ENCODE measurements at regions not wholly inside any gene's neighbourhood (a gene's known extent, or its start where the extent isn't known, plus 50 kb on each side); places are given as distances from the start of the nearest gene placed in this dataset.

- TF ChIP-seq, protein P1, sequence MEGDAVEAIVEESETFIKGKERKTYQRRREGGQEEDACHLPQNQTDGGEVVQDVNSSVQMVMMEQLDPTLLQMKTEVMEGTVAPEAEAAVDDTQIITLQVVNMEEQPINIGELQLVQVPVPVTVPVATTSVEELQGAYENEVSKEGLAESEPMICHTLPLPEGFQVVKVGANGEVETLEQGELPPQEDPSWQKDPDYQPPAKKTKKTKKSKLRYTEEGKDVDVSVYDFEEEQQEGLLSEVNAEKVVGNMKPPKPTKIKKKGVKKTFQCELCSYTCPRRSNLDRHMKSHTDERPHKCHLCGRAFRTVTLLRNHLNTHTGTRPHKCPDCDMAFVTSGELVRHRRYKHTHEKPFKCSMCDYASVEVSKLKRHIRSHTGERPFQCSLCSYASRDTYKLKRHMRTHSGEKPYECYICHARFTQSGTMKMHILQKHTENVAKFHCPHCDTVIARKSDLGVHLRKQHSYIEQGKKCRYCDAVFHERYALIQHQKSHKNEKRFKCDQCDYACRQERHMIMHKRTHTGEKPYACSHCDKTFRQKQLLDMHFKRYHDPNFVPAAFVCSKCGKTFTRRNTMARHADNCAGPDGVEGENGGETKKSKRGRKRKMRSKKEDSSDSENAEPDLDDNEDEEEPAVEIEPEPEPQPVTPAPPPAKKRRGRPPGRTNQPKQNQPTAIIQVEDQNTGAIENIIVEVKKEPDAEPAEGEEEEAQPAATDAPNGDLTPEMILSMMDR (IDR thresholded peaks at IDR 0.05; ENCODE audit: extremely low read depth, missing control alignments), result no peak
- DNase-seq (ENCODE audit: low spot score), result no peak
Observed at GRCh38 chr14:105837349-105838063, 311.1 kb downstream of the TMEM121 start.

- DNase-seq (ENCODE audit: low spot score), result no peak
- TF ChIP-seq, protein P1 (IDR thresholded peaks at IDR 0.05; ENCODE audit: extremely low read depth, missing control alignments), result no peak
Observed at GRCh38 chr14:105838107-105838506, 311.7 kb downstream of the TMEM121 start.

DNA sequence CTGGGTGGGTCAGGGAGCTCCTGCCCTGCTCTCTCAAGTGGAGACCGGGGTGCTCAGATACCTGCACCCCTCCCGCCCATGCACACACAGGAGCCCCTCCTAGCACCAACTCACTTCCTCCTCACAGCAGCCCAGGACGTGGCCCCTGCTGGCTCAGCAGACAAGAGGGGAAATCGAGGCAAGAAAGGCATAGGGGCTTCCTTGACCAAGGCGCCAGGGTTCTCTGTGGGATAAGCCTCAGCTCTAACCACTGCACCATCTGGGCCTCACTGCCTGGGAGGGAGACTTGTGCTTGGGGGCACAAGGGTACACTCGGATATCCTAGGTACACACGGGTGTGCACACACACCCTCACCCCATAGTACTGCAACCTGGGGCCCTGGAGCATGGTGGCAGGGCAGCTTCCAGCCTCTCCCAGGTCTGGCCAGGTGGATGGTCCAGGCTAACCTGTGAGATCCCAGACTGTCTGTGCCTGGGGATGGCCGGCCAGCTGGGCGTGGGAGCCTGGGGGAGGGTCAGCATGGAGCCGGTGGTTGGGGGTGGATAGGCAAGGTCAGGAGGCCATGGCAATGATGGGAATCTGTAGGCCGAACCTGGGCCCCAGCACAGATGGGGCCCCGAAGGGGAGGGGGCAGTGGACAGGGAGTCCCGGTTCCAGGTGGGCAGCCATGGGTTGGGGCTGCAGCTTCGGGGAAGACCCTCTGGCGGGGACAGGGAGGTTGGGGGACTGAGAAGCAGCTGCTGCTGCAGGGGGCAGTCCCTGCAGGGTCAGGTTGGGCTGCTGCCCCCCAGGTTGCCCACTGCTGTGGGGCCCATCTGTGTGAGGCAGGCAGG, 312.4 kb downstream of the TMEM121 start:
- TF ChIP-seq, protein P1 (IDR thresholded peaks at IDR 0.05; ENCODE audit: extremely low read depth, missing control alignments), result no peak
- no peak for DNase-seq (ENCODE audit: low spot score)

DNA sequence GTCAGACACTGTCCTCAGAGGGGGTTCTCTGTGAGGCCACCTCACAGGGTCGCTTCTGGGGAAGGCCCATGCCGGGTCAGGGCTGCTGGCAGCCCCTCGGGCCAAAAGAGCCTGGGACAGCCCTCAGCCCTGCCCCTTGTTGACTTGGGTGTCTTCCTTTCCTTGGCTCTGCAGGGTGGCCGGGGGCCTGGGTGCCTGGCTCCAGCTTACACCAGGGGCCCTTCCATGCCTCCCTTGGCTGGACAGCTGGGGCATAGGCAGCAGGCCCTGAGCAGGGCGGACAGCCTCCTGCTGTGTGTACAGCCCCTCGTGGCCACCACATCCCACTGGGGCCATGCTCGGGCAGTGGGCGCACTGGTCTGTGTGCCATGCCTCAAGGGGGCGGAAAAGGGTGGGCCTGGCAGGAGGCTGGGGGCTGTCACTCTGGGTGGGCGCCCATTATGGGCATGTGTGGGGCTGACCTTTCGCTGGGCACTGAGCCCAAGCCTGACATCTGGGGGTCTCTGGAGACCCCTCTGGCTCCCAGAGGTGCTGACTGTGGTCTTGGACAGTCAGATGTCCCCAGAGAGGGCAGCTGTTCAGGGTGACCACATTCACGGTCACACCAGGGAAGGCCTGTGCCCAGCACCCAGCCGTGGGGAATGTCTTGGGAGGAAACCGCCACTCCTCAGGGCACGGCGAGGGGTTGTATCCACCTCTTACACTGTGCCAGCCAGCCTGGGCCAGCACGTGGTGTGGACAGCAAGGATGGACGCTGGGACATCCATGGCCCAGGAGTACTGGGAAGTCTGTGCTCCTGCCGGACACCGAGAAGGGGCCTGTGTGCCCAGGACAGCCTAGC, 313.3 kb downstream of the TMEM121 start:
- TF ChIP-seq, protein P1 (IDR thresholded peaks at IDR 0.05; ENCODE audit: extremely low read depth, missing control alignments), result no peak
- no peak for DNase-seq (ENCODE audit: low spot score)

DNA sequence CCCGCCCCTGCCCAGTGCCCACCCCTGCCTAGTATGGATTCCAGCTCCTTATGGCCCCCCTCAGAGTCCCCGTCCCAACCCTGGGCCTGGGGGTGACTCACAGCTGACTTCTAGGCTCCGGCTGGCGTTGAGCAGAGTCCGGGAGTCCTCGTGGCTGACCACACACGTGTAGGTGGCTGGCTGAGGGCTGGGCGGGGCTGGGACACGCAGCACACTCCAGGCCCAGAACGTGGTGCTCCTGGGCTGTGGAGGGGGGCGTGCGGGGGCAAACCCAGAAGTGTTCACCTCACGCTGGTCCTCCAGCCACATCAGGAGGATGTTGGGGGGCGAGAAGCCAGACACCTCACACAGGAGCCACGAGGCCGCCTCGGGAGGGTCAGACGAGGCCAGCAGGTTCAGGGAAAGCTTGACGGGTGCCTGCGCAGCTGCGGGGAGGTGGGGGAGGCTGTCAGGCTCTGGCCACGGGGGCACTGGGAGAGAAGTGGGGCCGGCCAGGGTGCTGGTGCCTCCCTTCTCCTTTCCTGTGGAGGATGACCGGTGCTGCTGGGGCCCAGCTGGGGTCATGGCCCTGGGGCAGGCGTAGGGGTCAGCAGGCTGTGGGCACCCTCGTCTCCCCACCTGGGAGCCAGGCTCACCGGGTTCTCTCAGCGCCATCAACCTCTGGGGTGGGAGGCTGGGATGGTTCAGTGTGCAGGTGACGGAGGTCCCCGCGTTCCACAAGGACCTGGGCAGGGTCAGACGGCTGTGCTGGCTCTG, 314.1 kb downstream of the TMEM121 start:
- DNase-seq (ENCODE audit: low spot score), result no peak
- TF ChIP-seq, protein P1 (IDR thresholded peaks at IDR 0.05; ENCODE audit: extremely low read depth, missing control alignments), result no peak

GRCh38 chr14:105841022-105842009, 314.9 kb downstream of the TMEM121 start:
- no peak for DNase-seq (ENCODE audit: low spot score)
- TF ChIP-seq, protein P1 (IDR thresholded peaks at IDR 0.05; ENCODE audit: extremely low read depth, missing control alignments), result no peak

Measured in GM20000 (cell line).